ENCODE measurements at regions not wholly inside any gene's neighbourhood (a gene's known extent, or its start where the extent isn't known, plus 50 kb on each side); places are given as distances from the start of the nearest gene placed in this dataset.

GRCh38 chr3:125645616-125646015, 50.3 kb upstream of the OSBPL11 start:
- H3K9ac ChIP-seq (ENCODE audit: insufficient read depth, low read length): no peak overlapping the region
- TF ChIP-seq CTCF (conservative IDR thresholded peaks at IDR 0.05 in 1 of 2, IDR thresholded peaks at IDR 0.05 in 1 of 2; ENCODE audit: low read depth in 1 of 2, low read length in 2 of 2) (no peak), EZH2 (IDR thresholded peaks at IDR 0.05; ENCODE audit: low read length, missing control alignments) (no peak)

GRCh38 chr3:125646581-125646980, 51.3 kb upstream of the OSBPL11 start:
- H4K20me1 ChIP-seq (ENCODE audit: control insufficient read depth, extremely low read depth, insufficient read depth, low read length): no peaks in the 10 kb centered on the region
- no peaks in the 10 kb centered on the region for H3K9me3 ChIP-seq (ENCODE audit: control insufficient read depth, insufficient read depth, low read depth, low read length)
- H3K4me2 ChIP-seq (ENCODE audit: extremely low read depth, insufficient read depth, low read length): no peak overlapping the region
- no peak overlapping the region for H3K4me3 ChIP-seq (replicated peaks in 1 of 4; ENCODE audit: control extremely low read depth in 1 of 4, insufficient read depth in 1 of 4, low read depth in 3 of 4, low read length in 4 of 4)
- no peak overlapping the region for H3K9ac ChIP-seq (ENCODE audit: insufficient read depth, low read length)
- H3K79me2 ChIP-seq (ENCODE audit: control insufficient read depth, insufficient read depth, low read length): no peaks in the 10 kb centered on the region
- DNase-seq (ENCODE audit: low read depth in 2 of 2): no peak
- H3K36me3 ChIP-seq (ENCODE audit: control insufficient read depth, insufficient read depth, low read length): no peaks in the 10 kb centered on the region
- no peaks in the 10 kb centered on the region for H3K4me1 ChIP-seq (ENCODE audit: control insufficient read depth, extremely low read depth, insufficient read depth, low read length)
- no peaks in the 10 kb centered on the region for H3K27me3 ChIP-seq (ENCODE audit: control insufficient read depth, insufficient read depth, low read length)
- H2AFZ ChIP-seq (ENCODE audit: low read length): no peak overlapping the region
- H3K27ac ChIP-seq (ENCODE audit: insufficient read depth, low read length): no peak overlapping the region
- TF ChIP-seq EZH2 (IDR thresholded peaks at IDR 0.05; ENCODE audit: low read length, missing control alignments) (no peak), CTCF (conservative IDR thresholded peaks at IDR 0.05 in 1 of 2, IDR thresholded peaks at IDR 0.05 in 1 of 2; ENCODE audit: low read depth in 1 of 2, low read length in 2 of 2) (no peak)

More at GRCh38 chr3:125645616-125646015, 50.3 kb upstream of the OSBPL11 start:
- Histone ChIP-seq H3K4me3 (replicated peaks in 1 of 4; ENCODE audit: control extremely low read depth in 1 of 4, insufficient read depth in 1 of 4, low read depth in 3 of 4, low read length in 4 of 4) (no peak overlapping the region), H3K4me2 (ENCODE audit: extremely low read depth, insufficient read depth, low read length) (no peak overlapping the region), H3K27me3 (ENCODE audit: control insufficient read depth, insufficient read depth, low read length) (no peaks in the 10 kb centered on the region), H3K36me3 (ENCODE audit: control insufficient read depth, insufficient read depth, low read length) (no peaks in the 10 kb centered on the region), H2AFZ (ENCODE audit: low read length) (no peak overlapping the region), H3K27ac (ENCODE audit: insufficient read depth, low read length) (no peak overlapping the region), H3K4me1 (ENCODE audit: control insufficient read depth, extremely low read depth, insufficient read depth, low read length) (no peaks in the 10 kb centered on the region), H3K9me3 (ENCODE audit: control insufficient read depth, insufficient read depth, low read depth, low read length) (no peaks in the 10 kb centered on the region), H4K20me1 (ENCODE audit: control insufficient read depth, extremely low read depth, insufficient read depth, low read length) (no peaks in the 10 kb centered on the region), H3K79me2 (ENCODE audit: control insufficient read depth, insufficient read depth, low read length) (no peaks in the 10 kb centered on the region)
- no peak for DNase-seq (ENCODE audit: low read depth in 2 of 2)

GRCh38 chr3:125647318-125648014, 52.2 kb upstream of the OSBPL11 start:
- no peak for TF ChIP-seq EZH2 (IDR thresholded peaks at IDR 0.05; ENCODE audit: low read length, missing control alignments)
- no peak for TF ChIP-seq CTCF (conservative IDR thresholded peaks at IDR 0.05 in 1 of 2, IDR thresholded peaks at IDR 0.05 in 1 of 2; ENCODE audit: low read depth in 1 of 2, low read length in 2 of 2)
- Histone ChIP-seq H3K36me3 (ENCODE audit: control insufficient read depth, insufficient read depth, low read length) (no peaks in the 10 kb centered on the region), H3K9ac (ENCODE audit: insufficient read depth, low read length) (no peak overlapping the region), H3K27me3 (ENCODE audit: control insufficient read depth, insufficient read depth, low read length) (no peaks in the 10 kb centered on the region), H3K27ac (ENCODE audit: insufficient read depth, low read length) (no peak overlapping the region), H3K4me2 (ENCODE audit: extremely low read depth, insufficient read depth, low read length) (no peak overlapping the region), H3K79me2 (ENCODE audit: control insufficient read depth, insufficient read depth, low read length) (no peaks in the 10 kb centered on the region), H4K20me1 (ENCODE audit: control insufficient read depth, extremely low read depth, insufficient read depth, low read length) (no peaks in the 10 kb centered on the region), H3K4me3 (replicated peaks in 1 of 4; ENCODE audit: control extremely low read depth in 1 of 4, insufficient read depth in 1 of 4, low read depth in 3 of 4, low read length in 4 of 4) (no peak overlapping the region), H3K9me3 (ENCODE audit: control insufficient read depth, insufficient read depth, low read depth, low read length) (no peaks in the 10 kb centered on the region), H3K4me1 (ENCODE audit: control insufficient read depth, extremely low read depth, insufficient read depth, low read length) (no peaks in the 10 kb centered on the region), H2AFZ (ENCODE audit: low read length) (no peak overlapping the region)
- no peak for DNase-seq (ENCODE audit: low read depth in 2 of 2)
